Naive thymus-derived CD8-positive, alpha-beta T cell (primary cell): ENCODE measurements at regions not wholly inside any gene's neighbourhood (a gene's known extent, or its start where the extent isn't known, plus 50 kb on each side); places are given as distances from the start of the nearest gene placed in this dataset.
"Not testable (repeated sequence)": the region's sequence is repeated elsewhere in the genome, so short reads cannot be mapped to it uniquely, and the experiment has no call there.

Source experiments
- ATAC-seq, 2 donors: fragments of 150-1000 bp; cut with Tn5 transposase in 1 of 2; sonication (Bioruptor Pico), chemical (Tn5 transposase) in 1 of 2; 1 replicate in 1 of 2; 2 replicates in 1 of 2; pipeline ENCODE4 v1.10.0; 2021; ENCODE audit warnings: mild to moderate bottlenecking in 2 of 2, moderate library complexity in 2 of 2
- POLR2A ChIA-PET: fragments of 350-600 bp; sonication (Branson Sonifier 250); formaldehyde crosslinking; loops from one replicate; lab custom pipeline; 2021; ENCODE audit warnings: antibody characterized with exemption; lab: Charles Lee
- DNase-seq, 10 donors: peaks; one replicate each; pipeline versions ENCODE4 v3.0.0 to v3.0.0-alpha.2; 2020 to 2022
- H3K27ac Mint-ChIP-seq, 10 donors: one replicate each; pipeline ENCODE4 v1.8.0; 2020 to 2022; ENCODE audit warnings: mild to moderate bottlenecking in 10 of 10, mixed read lengths in 10 of 10, moderate library complexity in 4 of 10, inconsistent platforms in 1 of 10
- H3K27me3 Mint-ChIP-seq, 5 donors: one replicate each; pipeline ENCODE4 v1.8.0; 2021 to 2022; ENCODE audit warnings: mixed read lengths in 5 of 5
- H3K36me3 Mint-ChIP-seq, 3 donors: one replicate each; pipeline ENCODE4 v1.8.0; 2020 to 2022; ENCODE audit warnings: mixed read lengths in 3 of 3, mild to moderate bottlenecking in 2 of 3, inconsistent platforms in 1 of 3
- H3K4me1 Mint-ChIP-seq, 4 donors: one replicate each; pipeline ENCODE4 v1.8.0; 2021 to 2022; ENCODE audit warnings: mixed read lengths in 4 of 4
- H3K4me3 Mint-ChIP-seq, 10 donors: one replicate each; pipeline ENCODE4 v1.8.0; 2020 to 2022; ENCODE audit warnings: mild to moderate bottlenecking in 10 of 10, mixed read lengths in 10 of 10, moderate library complexity in 6 of 10, inconsistent platforms in 1 of 10
- H3K9me3 Mint-ChIP-seq, 9 donors: one replicate each; pipeline ENCODE4 v1.8.0; 2020 to 2022; ENCODE audit warnings: mixed read lengths in 9 of 9, mild to moderate bottlenecking in 3 of 9, inconsistent platforms in 1 of 9, moderate library complexity in 1 of 9

- H3K36me3 Mint-ChIP-seq, ATAC-seq, H3K27ac Mint-ChIP-seq, H3K4me3 Mint-ChIP-seq, H3K4me1 Mint-ChIP-seq, H3K27me3 Mint-ChIP-seq, DNase-seq, POLR2A ChIA-PET: not testable (repeated sequence)
- H3K9me3 Mint-ChIP-seq = peaks cover 2 to 24% (median 5%) of the 10 kb centered on the region in 9 donors
Measured at GRCh38 chr3:191658781-191659419, 197.9 kb downstream of the PYDC2 start.

DNA sequence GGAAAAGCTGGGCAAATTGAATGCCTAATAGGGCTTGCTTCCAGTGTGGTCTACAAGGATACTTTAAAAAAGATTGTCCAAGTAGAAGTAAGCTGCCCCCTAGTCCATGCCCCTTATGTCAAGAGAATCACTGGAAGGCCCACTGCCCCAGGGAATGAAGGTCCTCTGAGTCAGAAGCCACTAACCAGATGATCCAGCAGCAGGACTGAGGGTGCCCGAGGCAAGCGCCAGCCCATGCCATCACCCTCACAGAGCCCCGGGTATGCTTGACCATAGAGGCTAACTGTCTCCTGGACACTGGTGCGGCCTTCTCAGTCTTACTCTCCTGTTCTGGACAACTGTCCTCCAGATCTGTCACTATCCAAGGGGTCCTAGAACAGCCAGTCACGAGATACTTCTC is 201.2 kb downstream of the PYDC2 start:
- ATAC-seq, POLR2A ChIA-PET, H3K4me3 Mint-ChIP-seq, H3K27me3 Mint-ChIP-seq, H3K4me1 Mint-ChIP-seq, H3K27ac Mint-ChIP-seq, DNase-seq, H3K36me3 Mint-ChIP-seq: not testable (repeated sequence)
- peaks cover 0 to 16% (median 3%) of the 10 kb centered on the region in 9 donors for H3K9me3 Mint-ChIP-seq

DNA sequence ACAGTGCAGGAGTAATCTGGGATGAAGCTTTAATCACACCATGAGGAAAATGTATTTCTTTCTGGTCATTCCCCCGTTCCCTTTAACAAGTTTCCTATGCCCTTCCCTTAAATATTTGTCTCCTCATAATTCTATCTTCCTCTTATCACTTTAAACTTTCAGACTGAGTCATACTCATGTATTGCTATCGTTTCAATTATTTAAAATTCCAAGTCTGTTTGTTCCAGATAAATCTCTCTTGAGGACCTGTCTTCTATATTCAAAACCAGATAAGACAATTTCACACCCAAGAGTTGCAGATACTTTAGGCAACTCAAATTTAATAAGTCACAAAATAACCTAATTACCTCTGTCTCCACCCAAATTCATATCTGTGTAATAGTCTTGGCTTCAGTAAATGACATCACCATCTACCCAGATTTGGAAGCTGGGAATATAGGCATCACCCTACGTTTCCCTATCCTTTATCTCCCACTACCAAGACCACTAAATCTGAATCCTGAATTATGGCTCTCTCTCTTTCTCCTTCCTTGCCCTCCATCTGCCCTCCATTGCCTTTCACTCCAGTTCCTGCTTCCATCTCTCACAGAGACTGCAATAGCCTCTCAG is 220.1 kb downstream of the PYDC2 start:
- ATAC-seq (no peak), DNase-seq (no peak)
- POLR2A ChIA-PET = no interaction called here
- no peaks in the 10 kb centered on the region for H3K36me3 Mint-ChIP-seq
- H3K27ac Mint-ChIP-seq = no peak overlapping the region
- no peak overlapping the region for H3K4me3 Mint-ChIP-seq
- H3K4me1 Mint-ChIP-seq = no peaks in the 10 kb centered on the region
- H3K27me3 Mint-ChIP-seq = no peaks in the 10 kb centered on the region
- H3K9me3 Mint-ChIP-seq = peaks cover 0 to 18% (median 3%) of the 10 kb centered on the region in 9 donors

DNA sequence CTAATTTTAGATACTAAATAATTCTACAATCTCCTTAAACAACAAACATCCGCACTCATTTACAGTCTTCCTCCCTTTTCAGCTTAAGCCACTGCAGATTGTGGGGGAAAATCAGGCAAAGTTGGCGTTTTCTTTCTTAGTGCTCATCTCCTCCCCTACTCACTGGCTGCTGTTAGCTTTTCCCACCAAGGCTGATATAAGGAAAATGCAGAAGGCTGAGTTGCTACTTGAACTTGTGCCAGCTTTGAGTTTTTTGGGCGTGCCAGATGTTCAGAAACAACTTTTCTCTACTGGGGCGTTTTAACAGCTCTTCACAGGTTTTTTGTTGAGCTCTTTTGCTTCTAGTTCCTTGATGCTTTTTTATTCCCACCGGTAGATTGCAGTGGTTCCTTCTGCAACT is 222.0 kb downstream of the PYDC2 start:
- no peaks in the 10 kb centered on the region for H3K36me3 Mint-ChIP-seq
- POLR2A ChIA-PET = no interaction called here

DNA sequence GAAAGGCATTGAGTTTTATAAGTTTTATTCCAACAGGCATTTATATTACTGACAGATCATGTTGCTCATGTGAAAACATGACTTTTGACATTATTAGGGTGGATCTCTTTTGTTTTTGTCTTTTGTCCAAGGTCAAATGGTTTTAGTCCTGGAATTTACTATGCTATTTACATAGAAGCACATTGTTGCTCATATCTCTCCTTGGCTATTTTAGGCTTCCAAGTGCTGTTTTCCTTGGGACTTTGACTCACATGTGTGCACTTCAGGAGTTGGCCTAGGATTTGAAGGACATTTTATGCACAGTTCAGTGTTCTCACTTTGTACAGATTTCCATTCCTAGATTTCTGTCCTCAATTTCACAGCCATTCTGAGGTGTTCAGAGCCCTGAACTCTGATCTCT is 225.7 kb downstream of the PYDC2 start:
- Mint-ChIP-seq H3K36me3 (no peaks in the 10 kb centered on the region), H3K4me1 (no peaks in the 10 kb centered on the region), H3K27ac (no peak overlapping the region), H3K27me3 (no peaks in the 10 kb centered on the region), H3K9me3 (peaks cover 0 to 10% (median 5%) of the 10 kb centered on the region in 9 donors), H3K4me3 (no peak overlapping the region)
- no peak for ATAC-seq
- POLR2A ChIA-PET = no interaction called here
- DNase-seq = no peak

More for the DNA sequence above, 222.0 kb downstream of the PYDC2 start:
- ATAC-seq (no peak), DNase-seq (no peak)
- H3K4me3 Mint-ChIP-seq = no peak overlapping the region
- no peak overlapping the region for H3K27ac Mint-ChIP-seq
- H3K9me3 Mint-ChIP-seq = peaks cover 0 to 16% (median 3%) of the 10 kb centered on the region in 9 donors
- H3K27me3 Mint-ChIP-seq = no peaks in the 10 kb centered on the region
- no peaks in the 10 kb centered on the region for H3K4me1 Mint-ChIP-seq

DNA sequence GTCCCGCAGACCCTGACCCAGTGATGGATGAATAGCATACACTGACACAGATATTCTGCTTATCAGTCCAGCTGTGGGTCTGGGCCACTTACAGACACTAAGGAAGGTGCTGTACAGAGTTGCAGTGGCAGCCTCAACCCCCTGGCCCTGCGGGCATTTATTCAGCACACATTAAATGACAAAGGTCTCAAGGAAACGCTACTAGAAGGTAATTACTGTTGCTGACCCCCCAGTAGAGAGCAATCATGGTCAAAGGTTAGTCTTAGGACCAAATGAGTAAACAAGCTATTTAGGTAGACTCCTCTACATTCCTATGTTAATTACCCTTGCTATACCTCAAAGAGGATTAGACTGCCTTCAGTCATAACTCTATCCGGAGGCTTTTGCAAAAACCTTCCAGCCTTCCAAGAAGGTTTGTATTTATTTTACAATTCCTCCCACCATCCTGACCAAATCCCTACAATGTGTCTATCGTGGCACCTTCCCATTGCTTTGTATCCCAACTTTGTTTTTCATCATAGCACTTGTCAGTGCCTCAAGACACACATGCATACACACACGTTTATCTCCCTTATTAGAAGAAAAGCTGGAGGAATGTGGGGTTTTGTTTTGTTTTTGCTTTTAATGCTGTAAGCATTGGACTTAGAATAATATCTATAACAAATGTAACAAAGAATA is 227.9 kb downstream of the PYDC2 start:
- Mint-ChIP-seq H3K36me3 (no peaks in the 10 kb centered on the region), H3K27ac (no peak overlapping the region), H3K4me3 (no peak overlapping the region), H3K27me3 (no peaks in the 10 kb centered on the region), H3K4me1 (no peaks in the 10 kb centered on the region), H3K9me3 (peaks cover 0 to 10% (median 5%) of the 10 kb centered on the region in 9 donors)
- ATAC-seq (no peak), DNase-seq (no peak)
- POLR2A ChIA-PET = no interaction called here

GRCh38 chr3:191691184-191691583 is 230.2 kb downstream of the PYDC2 start:
- POLR2A ChIA-PET, DNase-seq, H3K9me3 Mint-ChIP-seq, H3K27ac Mint-ChIP-seq, H3K4me1 Mint-ChIP-seq, H3K36me3 Mint-ChIP-seq, ATAC-seq, H3K4me3 Mint-ChIP-seq, H3K27me3 Mint-ChIP-seq: not testable (repeated sequence)

DNA sequence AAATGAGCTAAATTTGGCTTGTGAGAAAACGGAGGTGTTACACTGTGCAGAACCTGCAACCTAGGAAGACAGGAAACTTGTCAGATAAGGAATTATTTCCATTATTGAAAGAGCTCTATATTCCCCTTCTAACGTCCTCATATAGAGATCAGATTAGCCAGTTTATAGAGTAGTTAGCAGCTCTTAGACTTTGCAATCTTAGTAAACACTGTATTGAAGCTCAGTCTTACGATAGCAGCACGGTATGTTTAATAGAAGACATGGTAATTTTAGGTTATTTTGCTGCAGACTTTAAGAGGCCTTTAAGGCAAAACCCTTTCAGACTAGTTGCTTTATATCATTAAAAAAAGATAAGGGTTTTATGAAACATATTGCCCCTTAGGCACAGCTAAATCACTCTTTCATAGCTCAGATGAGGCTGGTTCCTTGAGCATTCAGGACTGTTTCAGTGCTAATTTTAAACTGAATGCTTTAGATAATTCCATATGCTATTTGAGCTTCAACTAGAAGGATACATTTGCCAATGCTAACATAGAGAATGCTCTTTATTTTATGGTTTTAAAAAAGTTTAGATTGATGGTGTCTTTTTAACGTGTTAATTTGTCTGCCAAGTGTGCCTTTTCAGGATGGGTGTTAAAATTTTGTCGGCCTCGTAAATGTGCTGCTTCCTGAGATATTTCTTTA is 234.3 kb downstream of the PYDC2 start:
- no peak overlapping the region for H3K27ac Mint-ChIP-seq
- H3K36me3 Mint-ChIP-seq = no peaks in the 10 kb centered on the region
- no peaks in the 10 kb centered on the region for H3K27me3 Mint-ChIP-seq
- peaks cover 0 to 8% (median 2%) of the 10 kb centered on the region in 9 donors for H3K9me3 Mint-ChIP-seq
- ATAC-seq = no peak
- H3K4me3 Mint-ChIP-seq = no peak overlapping the region
- no peaks in the 10 kb centered on the region for H3K4me1 Mint-ChIP-seq
- no peak for DNase-seq
- POLR2A ChIA-PET = no interaction called here

DNA sequence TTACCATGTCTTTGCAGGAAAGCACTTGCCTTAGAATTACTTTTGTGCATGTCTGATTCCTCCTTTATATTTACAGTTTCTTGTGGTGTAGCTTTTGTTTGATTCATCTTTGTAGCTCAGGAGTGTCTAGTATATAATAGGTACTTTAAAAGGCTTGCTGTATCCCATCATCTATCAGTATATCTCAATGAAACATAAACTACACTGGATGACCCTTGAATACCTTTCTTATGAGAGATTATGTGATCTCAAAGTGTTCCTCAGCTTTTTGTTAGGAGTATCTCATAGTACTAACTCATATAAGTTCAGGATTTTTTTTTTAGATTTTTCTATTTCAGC is 234.8 kb downstream of the PYDC2 start:
- ATAC-seq = no peak

DNA sequence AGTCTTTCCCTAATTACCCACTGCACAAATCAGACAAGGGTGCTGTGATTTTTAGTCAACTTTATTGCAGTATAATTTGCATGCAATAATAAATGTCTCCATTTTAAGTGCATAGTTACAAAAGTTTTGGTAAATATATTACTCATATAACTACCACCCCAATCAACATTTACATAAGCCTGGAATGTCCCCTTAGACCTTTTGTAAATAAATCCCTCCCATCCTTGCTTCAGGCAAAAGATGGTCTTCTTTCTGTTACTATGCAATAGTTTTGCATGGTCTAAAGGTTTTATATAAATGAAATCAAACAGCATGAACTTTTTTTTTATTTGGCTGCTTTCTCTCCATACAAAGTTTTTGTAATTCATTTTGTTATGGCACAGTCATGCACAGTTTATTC is 235.4 kb downstream of the PYDC2 start:
- Mint-ChIP-seq H3K9me3 (peaks cover 0 to 9% (median 2%) of the 10 kb centered on the region in 9 donors), H3K4me3 (no peak overlapping the region), H3K27me3 (no peaks in the 10 kb centered on the region), H3K27ac (no peak overlapping the region), H3K4me1 (no peaks in the 10 kb centered on the region), H3K36me3 (peaks cover 0 to under 1% (median 0%) of the 10 kb centered on the region in 3 donors)
- DNase-seq = no peak
- POLR2A ChIA-PET = no interaction called here
- ATAC-seq = no peak

More for the DNA sequence above, 234.8 kb downstream of the PYDC2 start:
- DNase-seq = no peak
- Mint-ChIP-seq H3K4me3 (no peak overlapping the region), H3K36me3 (no peaks in the 10 kb centered on the region), H3K27ac (no peak overlapping the region), H3K9me3 (peaks cover 0 to 12% (median 2%) of the 10 kb centered on the region in 9 donors), H3K4me1 (no peaks in the 10 kb centered on the region), H3K27me3 (no peaks in the 10 kb centered on the region)
- POLR2A ChIA-PET = no interaction called here

DNA sequence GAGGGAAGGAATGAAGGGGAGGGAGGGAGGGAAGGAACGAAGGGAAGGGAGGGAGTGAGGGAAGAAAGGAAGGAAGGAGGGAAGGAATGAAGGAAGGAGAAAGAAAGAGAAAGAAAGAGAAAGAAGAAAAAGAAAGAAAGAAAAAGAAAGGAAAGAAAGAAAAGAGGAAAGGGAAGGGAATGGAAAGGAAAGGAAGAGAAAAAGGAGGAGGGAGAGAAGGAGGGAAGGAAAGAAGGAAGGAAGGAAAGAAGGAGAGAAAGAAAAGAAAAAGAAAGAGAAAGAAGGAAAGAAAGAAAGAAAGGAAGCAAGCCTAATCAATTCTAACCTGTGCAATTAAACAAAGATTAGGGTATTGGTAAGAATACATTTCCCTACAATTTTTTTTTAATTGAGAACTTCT is 238.6 kb downstream of the PYDC2 start:
- Mint-ChIP-seq H3K4me1 (no peaks in the 10 kb centered on the region), H3K36me3 (peaks cover 0 to 3% (median 0%) of the 10 kb centered on the region in 3 donors), H3K27ac (no peak overlapping the region), H3K4me3 (no peak overlapping the region), H3K9me3 (peaks cover 0 to 16% (median 8%) of the 10 kb centered on the region in 9 donors), H3K27me3 (peaks cover 0 to 3% (median 0%) of the 10 kb centered on the region in 5 donors)
- POLR2A ChIA-PET = no interaction called here
- ATAC-seq = no peak
- DNase-seq = no peak

- POLR2A ChIA-PET = no interaction called here
- Mint-ChIP-seq H3K27me3 (peaks cover 0 to 3% (median 0%) of the 10 kb centered on the region in 5 donors), H3K36me3 (peaks cover 0 to 3% (median 0%) of the 10 kb centered on the region in 3 donors), H3K4me3 (no peak overlapping the region), H3K9me3 (peaks cover 0 to 20% (median 8%) of the 10 kb centered on the region in 9 donors), H3K4me1 (no peaks in the 10 kb centered on the region), H3K27ac (no peak overlapping the region)
- DNase-seq (no peak), ATAC-seq (no peak)
Measured at GRCh38 chr3:191702121-191702520, 241.2 kb downstream of the PYDC2 start.

GRCh38 chr3:191707817-191708216 is 246.9 kb downstream of the PYDC2 start:
- Mint-ChIP-seq H3K9me3 (peaks cover 0 to 15% (median 5%) of the 10 kb centered on the region in 9 donors), H3K4me1 (no peaks in the 10 kb centered on the region), H3K36me3 (no peaks in the 10 kb centered on the region), H3K4me3 (no peak overlapping the region), H3K27me3 (peaks cover 0 to 3% (median 0%) of the 10 kb centered on the region in 5 donors), H3K27ac (no peak overlapping the region)
- POLR2A ChIA-PET = no interaction called here
- ATAC-seq (no peak), DNase-seq (no peak)
